ENCODE measurements at regions not wholly inside any gene's neighbourhood (a gene's known extent, or its start where the extent isn't known, plus 50 kb on each side); places are given as distances from the start of the nearest gene placed in this dataset.

GRCh38 chrX:129034196-129034595, 489.1 kb downstream of the SMARCA1 start:
- Histone ChIP-seq H3K27ac (no peak overlapping the region), H3K9me3 (ENCODE audit: low read depth) (no peaks in the 10 kb centered on the region), H3K79me2 (no peaks in the 10 kb centered on the region), H3K9me2 (replicated peaks; ENCODE audit: insufficient read depth) (no peaks in the 10 kb centered on the region), H4K20me1 (ENCODE audit: insufficient read depth, poor library complexity, severe bottlenecking) (no peaks in the 10 kb centered on the region), H3K4me2 (no peak overlapping the region), H2AFZ (no peak overlapping the region), H3K27me3 (no peaks in the 10 kb centered on the region), H3K4me3 (no peak overlapping the region), H3K4me1 (ENCODE audit: insufficient read depth) (no peaks in the 10 kb centered on the region), H3K36me3 (replicated peaks; ENCODE audit: insufficient read depth, low read depth) (no peaks in the 10 kb centered on the region)
- no peak for DNase-seq (ENCODE audit: low spot score)
- WGBS (ENCODE audit: low lambda C conversion rate, missing lambda C conversion rate) = 67% methylated on average over 1 of the region's 1 CpG
- TF ChIP-seq CTCF (IDR thresholded peaks at IDR 0.05; ENCODE audit: poor library complexity) (no peak), EZH2phosphoT487 (IDR thresholded peaks at IDR 0.05; ENCODE audit: low read depth, severe bottlenecking, unreplicated experiment) (no peak), EZH2 (IDR thresholded peaks at IDR 0.05; ENCODE audit: borderline replicate concordance) (no peak)

DNA sequence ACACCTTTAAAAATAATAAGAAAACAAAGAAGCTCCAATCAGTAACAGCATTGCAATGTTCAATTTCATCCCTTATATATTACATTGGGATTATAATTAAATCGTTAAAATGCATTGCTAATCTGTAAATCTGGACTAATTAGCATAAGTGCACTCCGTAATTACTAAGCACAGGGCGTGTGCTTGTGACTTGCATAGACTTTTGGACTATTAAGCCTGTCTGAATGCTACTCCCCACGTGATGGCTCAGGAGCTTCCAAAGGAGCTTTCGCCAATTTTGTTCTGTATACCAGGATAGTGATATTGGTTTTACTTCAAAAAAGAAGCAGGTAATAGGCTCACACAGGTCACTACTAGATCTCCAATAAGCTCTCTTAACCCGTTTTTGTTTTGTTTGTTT, 497.1 kb downstream of the SMARCA1 start:
- no peak for DNase-seq (ENCODE audit: low spot score)
- Histone ChIP-seq H3K4me3 (no peak overlapping the region), H3K36me3 (replicated peaks; ENCODE audit: insufficient read depth, low read depth) (no peaks in the 10 kb centered on the region), H3K9me2 (replicated peaks; ENCODE audit: insufficient read depth) (no peaks in the 10 kb centered on the region), H3K27ac (no peak overlapping the region), H4K20me1 (ENCODE audit: insufficient read depth, poor library complexity, severe bottlenecking) (no peaks in the 10 kb centered on the region), H3K4me1 (ENCODE audit: insufficient read depth) (no peaks in the 10 kb centered on the region), H2AFZ (no peak overlapping the region), H3K9me3 (ENCODE audit: low read depth) (no peaks in the 10 kb centered on the region), H3K4me2 (no peak overlapping the region), H3K27me3 (no peaks in the 10 kb centered on the region), H3K79me2 (no peaks in the 10 kb centered on the region)
- no peak for TF ChIP-seq CTCF (IDR thresholded peaks at IDR 0.05; ENCODE audit: poor library complexity)
- TF ChIP-seq EZH2phosphoT487 (IDR thresholded peaks at IDR 0.05; ENCODE audit: low read depth, severe bottlenecking, unreplicated experiment) = no peak
- no peak for TF ChIP-seq EZH2 (IDR thresholded peaks at IDR 0.05; ENCODE audit: borderline replicate concordance)
- WGBS (ENCODE audit: low lambda C conversion rate, missing lambda C conversion rate) = 65% methylated on average over 6 of the region's 6 CpGs

GRCh38 chrX:129025376-129025775, 497.9 kb downstream of the SMARCA1 start:
- Histone ChIP-seq H2AFZ (no peak overlapping the region), H3K27me3 (no peaks in the 10 kb centered on the region), H3K27ac (no peak overlapping the region), H3K4me2 (no peak overlapping the region), H3K9me3 (ENCODE audit: low read depth) (no peaks in the 10 kb centered on the region), H3K79me2 (no peaks in the 10 kb centered on the region), H3K4me1 (ENCODE audit: insufficient read depth) (no peaks in the 10 kb centered on the region), H3K9me2 (replicated peaks; ENCODE audit: insufficient read depth) (no peaks in the 10 kb centered on the region), H3K36me3 (replicated peaks; ENCODE audit: insufficient read depth, low read depth) (no peaks in the 10 kb centered on the region), H3K4me3 (no peak overlapping the region), H4K20me1 (ENCODE audit: insufficient read depth, poor library complexity, severe bottlenecking) (no peaks in the 10 kb centered on the region)
- TF ChIP-seq EZH2phosphoT487 (IDR thresholded peaks at IDR 0.05; ENCODE audit: low read depth, severe bottlenecking, unreplicated experiment) (no peak), EZH2 (IDR thresholded peaks at IDR 0.05; ENCODE audit: borderline replicate concordance) (no peak), CTCF (IDR thresholded peaks at IDR 0.05; ENCODE audit: poor library complexity) (no peak)
- DNase-seq (ENCODE audit: low spot score) = no peak
- 30% methylated on average over 4 of the region's 4 CpGs for WGBS (ENCODE audit: low lambda C conversion rate, missing lambda C conversion rate)

GRCh38 chrX:129019412-129019811, 503.9 kb downstream of the SMARCA1 start:
- Histone ChIP-seq H3K79me2 (no peaks in the 10 kb centered on the region), H4K20me1 (ENCODE audit: insufficient read depth, poor library complexity, severe bottlenecking) (no peaks in the 10 kb centered on the region), H2AFZ (no peak overlapping the region), H3K27ac (no peak overlapping the region), H3K4me2 (no peak overlapping the region), H3K27me3 (no peaks in the 10 kb centered on the region), H3K4me1 (ENCODE audit: insufficient read depth) (no peaks in the 10 kb centered on the region), H3K9me2 (replicated peaks; ENCODE audit: insufficient read depth) (peaks cover 2% of the 10 kb centered on the region), H3K36me3 (replicated peaks; ENCODE audit: insufficient read depth, low read depth) (no peaks in the 10 kb centered on the region), H3K4me3 (no peak overlapping the region), H3K9me3 (ENCODE audit: low read depth) (no peaks in the 10 kb centered on the region)
- no peak for TF ChIP-seq CTCF (IDR thresholded peaks at IDR 0.05; ENCODE audit: poor library complexity)
- no peak for DNase-seq (ENCODE audit: low spot score)
- WGBS (ENCODE audit: low lambda C conversion rate, missing lambda C conversion rate) = 68% methylated on average over 3 of the region's 3 CpGs

Data from hepatocyte (in vitro differentiated cells).